ENCODE measurements at regions not wholly inside any gene's neighbourhood (a gene's known extent, or its start where the extent isn't known, plus 50 kb on each side); places are given as distances from the start of the nearest gene placed in this dataset.

DNA sequence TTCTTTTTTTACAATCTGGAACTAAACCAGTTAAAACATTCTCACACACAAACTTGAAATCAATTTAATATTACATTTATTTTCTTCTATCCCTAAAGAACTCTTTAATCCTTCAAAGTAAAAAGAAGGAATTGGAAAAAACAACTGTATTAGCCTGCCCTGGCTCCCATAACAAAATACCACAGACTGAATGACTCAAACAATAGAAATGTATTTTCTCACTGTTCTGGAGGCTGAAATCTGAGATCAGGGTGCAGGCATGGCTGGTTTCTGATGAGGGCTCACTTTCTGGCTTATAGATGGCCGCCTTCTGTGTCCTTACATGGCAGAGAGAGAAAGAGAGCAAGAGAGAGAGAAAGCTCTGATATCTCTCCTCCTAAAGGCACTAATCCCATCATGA lies 149.4 kb downstream of the PDGFRA start (continued):
- TF ChIP-seq, protein P1, sequence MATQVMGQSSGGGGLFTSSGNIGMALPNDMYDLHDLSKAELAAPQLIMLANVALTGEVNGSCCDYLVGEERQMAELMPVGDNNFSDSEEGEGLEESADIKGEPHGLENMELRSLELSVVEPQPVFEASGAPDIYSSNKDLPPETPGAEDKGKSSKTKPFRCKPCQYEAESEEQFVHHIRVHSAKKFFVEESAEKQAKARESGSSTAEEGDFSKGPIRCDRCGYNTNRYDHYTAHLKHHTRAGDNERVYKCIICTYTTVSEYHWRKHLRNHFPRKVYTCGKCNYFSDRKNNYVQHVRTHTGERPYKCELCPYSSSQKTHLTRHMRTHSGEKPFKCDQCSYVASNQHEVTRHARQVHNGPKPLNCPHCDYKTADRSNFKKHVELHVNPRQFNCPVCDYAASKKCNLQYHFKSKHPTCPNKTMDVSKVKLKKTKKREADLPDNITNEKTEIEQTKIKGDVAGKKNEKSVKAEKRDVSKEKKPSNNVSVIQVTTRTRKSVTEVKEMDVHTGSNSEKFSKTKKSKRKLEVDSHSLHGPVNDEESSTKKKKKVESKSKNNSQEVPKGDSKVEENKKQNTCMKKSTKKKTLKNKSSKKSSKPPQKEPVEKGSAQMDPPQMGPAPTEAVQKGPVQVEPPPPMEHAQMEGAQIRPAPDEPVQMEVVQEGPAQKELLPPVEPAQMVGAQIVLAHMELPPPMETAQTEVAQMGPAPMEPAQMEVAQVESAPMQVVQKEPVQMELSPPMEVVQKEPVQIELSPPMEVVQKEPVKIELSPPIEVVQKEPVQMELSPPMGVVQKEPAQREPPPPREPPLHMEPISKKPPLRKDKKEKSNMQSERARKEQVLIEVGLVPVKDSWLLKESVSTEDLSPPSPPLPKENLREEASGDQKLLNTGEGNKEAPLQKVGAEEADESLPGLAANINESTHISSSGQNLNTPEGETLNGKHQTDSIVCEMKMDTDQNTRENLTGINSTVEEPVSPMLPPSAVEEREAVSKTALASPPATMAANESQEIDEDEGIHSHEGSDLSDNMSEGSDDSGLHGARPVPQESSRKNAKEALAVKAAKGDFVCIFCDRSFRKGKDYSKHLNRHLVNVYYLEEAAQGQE (IDR thresholded peaks at IDR 0.05): no peak
- TF ChIP-seq GABPA (IDR thresholded peaks at IDR 0.05 in 1 of 2, conservative IDR thresholded peaks at IDR 0.05 in 1 of 2) (no peak), NR2F2 (IDR thresholded peaks at IDR 0.05) (no peak), FOXA1 (IDR thresholded peaks at IDR 0.05) (no peak), RXRA (IDR thresholded peaks at IDR 0.05) (no peak)

DNA sequence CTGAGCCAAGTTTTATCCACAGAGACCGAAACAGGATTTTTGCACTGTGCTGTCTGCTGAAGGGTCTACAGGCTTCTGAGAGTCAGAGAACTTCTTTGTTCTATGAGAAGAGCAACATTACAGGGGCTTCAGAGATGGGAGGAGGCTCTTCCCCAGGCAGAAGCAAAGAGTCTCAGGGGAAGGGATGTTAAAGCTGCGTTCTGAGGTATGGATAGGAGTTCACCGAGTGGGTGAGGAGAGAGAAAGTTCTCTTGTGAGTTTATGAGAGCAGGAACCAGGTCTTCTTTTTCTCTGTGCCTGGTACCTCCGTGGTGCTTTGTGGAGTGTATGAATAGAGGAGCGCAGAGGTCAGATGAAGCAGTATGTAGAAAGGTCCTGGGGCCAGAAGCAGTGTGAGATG lies 155.1 kb downstream of the PDGFRA start:
- 78% methylated on average over 5 of the region's 5 CpGs for WGBS
- TF ChIP-seq, protein P2, sequence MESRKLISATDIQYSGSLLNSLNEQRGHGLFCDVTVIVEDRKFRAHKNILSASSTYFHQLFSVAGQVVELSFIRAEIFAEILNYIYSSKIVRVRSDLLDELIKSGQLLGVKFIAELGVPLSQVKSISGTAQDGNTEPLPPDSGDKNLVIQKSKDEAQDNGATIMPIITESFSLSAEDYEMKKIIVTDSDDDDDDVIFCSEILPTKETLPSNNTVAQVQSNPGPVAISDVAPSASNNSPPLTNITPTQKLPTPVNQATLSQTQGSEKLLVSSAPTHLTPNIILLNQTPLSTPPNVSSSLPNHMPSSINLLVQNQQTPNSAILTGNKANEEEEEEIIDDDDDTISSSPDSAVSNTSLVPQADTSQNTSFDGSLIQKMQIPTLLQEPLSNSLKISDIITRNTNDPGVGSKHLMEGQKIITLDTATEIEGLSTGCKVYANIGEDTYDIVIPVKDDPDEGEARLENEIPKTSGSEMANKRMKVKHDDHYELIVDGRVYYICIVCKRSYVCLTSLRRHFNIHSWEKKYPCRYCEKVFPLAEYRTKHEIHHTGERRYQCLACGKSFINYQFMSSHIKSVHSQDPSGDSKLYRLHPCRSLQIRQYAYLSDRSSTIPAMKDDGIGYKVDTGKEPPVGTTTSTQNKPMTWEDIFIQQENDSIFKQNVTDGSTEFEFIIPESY (IDR thresholded peaks at IDR 0.05): no peak
- TF ChIP-seq, protein P3, sequence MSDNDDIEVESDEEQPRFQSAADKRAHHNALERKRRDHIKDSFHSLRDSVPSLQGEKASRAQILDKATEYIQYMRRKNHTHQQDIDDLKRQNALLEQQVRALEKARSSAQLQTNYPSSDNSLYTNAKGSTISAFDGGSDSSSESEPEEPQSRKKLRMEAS (IDR thresholded peaks at IDR 0.05): no peak
- TF ChIP-seq NR2F2 (IDR thresholded peaks at IDR 0.05) (no peak), YY1 (IDR thresholded peaks at IDR 0.05) (no peak), RXRA (IDR thresholded peaks at IDR 0.05) (no peak), TAF1 (conservative IDR thresholded peaks at IDR 0.05) (no peak), RAD21 (IDR thresholded peaks at IDR 0.05) (no peak), GABPA (IDR thresholded peaks at IDR 0.05 in 1 of 2, conservative IDR thresholded peaks at IDR 0.05 in 1 of 2) (no peak), EGR1 (IDR thresholded peaks at IDR 0.05; ENCODE audit: low read depth in 2 of 2) (no peak), JUND (IDR thresholded peaks at IDR 0.05) (no peak), FOXA1 (IDR thresholded peaks at IDR 0.05) (no peak), FOXA2 (IDR thresholded peaks at IDR 0.05) (no peak)
- TF ChIP-seq, protein P1 (IDR thresholded peaks at IDR 0.05): no peak
- TF ChIP-seq, protein P4, sequence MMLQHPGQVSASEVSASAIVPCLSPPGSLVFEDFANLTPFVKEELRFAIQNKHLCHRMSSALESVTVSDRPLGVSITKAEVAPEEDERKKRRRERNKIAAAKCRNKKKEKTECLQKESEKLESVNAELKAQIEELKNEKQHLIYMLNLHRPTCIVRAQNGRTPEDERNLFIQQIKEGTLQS (IDR thresholded peaks at IDR 0.05): no peak
- Histone ChIP-seq H3K4me1 (ENCODE audit: control insufficient read depth in 4 of 4, insufficient read depth in 4 of 4, low read length in 3 of 4) (no peaks in the 10 kb centered on the region), H3K9me3 (ENCODE audit: control insufficient read depth in 4 of 4, low read length in 3 of 4) (peaks cover 0 to 2% (median 0%) of the 10 kb centered on the region in 4 donors), H3K36me3 (ENCODE audit: control insufficient read depth in 4 of 4, insufficient read depth in 3 of 4, low read depth in 1 of 4, low read length in 3 of 4) (no peaks in the 10 kb centered on the region), H3K27ac (ENCODE audit: low read depth in 1 of 2, low read length in 2 of 2) (no peak overlapping the region), H3K27me3 (ENCODE audit: control insufficient read depth in 4 of 4, insufficient read depth in 4 of 4, low read length in 3 of 4) (no peaks in the 10 kb centered on the region), H3K9ac (ENCODE audit: low read depth in 1 of 2, low read length in 2 of 2) (no peak overlapping the region), H3K4me3 (ENCODE audit: low read depth in 1 of 3, low read length in 3 of 3) (no peak overlapping the region)
- no peak for DNase-seq (ENCODE audit: low spot score)
